HG03108 (cell line): ENCODE measurements at regions not wholly inside any gene's neighbourhood (a gene's known extent, or its start where the extent isn't known, plus 50 kb on each side); places are given as distances from the start of the nearest gene placed in this dataset.

Experiments
- ATAC-seq: cut with Tn5 transposase; IDR thresholded peaks from one replicate; pipeline ENCODE4 v1.9.1; 2021; ENCODE audit warnings: moderate library complexity; ENCODE audit not compliant: unreplicated experiment

GRCh38 chr13:71090990-71091389 lies 776.0 kb downstream of the DACH1 start:
- no peak for ATAC-seq

GRCh38 chr13:71089056-71089455 lies 777.9 kb downstream of the DACH1 start:
- no peak for ATAC-seq

DNA sequence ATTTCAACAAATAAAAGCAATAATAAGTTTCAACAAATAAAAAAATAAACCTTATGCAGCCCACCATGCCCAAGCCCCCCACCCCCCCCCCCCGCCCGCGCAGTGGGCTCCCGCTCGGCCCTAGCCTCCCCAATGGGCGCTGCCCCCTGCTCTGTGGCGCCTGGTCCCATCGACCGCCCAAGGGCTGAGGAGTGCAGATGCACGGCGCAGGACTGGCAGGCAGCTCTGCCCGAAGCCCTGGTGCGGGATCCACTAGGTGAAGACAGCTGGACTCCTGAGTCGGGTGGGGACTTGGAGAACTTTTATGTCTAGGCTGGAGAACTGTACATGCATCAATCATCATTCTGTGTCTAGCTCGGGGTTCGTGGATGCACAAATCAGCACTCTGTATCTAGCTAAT lies 779.6 kb downstream of the DACH1 start:
- ATAC-seq: no peak

DNA sequence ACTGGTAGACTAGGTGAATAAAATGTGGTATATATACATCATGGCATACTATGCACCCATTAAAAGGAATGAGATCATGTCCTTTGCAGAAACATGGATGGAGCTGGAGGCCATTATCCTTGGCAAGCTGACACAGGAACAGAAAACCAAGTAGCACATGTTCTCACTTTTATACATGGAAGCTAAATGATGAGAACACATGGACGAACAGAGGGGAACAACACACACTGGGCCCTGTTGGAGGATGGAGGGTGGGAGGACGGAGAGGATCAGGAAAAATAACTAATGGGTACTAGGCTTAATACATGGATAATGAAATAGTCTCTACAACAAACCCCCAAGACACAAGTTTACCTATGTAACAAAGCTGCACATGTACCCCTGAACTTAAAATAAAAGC lies 780.0 kb downstream of the DACH1 start:
- no peak for ATAC-seq

GRCh38 chr13:71082631-71083030 lies 784.4 kb downstream of the DACH1 start:
- ATAC-seq: no peak

GRCh38 chr13:71079638-71080037 lies 787.4 kb downstream of the DACH1 start:
- no peak for ATAC-seq

- ATAC-seq: no peak
These were observed 799.0 kb downstream of the DACH1 start for GRCh38 chr13:71068041-71068440.

GRCh38 chr13:71067165-71067815 lies 799.7 kb downstream of the DACH1 start:
- ATAC-seq: no peak

DNA sequence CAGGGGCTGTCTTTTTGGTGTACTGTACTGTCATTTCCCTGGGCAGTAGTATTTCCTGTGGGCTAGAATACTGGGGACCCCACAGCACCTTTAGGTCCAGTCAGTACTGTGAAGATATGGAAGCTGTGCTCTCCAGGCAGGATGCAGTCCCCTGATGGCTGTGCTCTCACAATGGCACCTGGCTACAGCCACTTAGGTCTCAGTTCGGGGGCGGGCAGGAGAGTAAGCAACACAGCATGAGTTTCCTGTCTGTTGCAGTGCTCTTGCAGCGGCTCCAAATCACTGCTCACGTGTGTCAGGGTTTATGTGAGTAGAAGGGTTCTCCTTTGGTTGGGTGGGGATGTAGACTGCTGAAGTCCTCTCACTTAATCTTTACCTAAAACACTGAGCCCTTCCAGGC lies 810.4 kb downstream of the DACH1 start:
- ATAC-seq: no peak

GRCh38 chr13:71055644-71056043 lies 811.4 kb downstream of the DACH1 start:
- ATAC-seq: no peak

GRCh38 chr13:71055047-71055446 lies 812.0 kb downstream of the DACH1 start:
- ATAC-seq: no peak

DNA sequence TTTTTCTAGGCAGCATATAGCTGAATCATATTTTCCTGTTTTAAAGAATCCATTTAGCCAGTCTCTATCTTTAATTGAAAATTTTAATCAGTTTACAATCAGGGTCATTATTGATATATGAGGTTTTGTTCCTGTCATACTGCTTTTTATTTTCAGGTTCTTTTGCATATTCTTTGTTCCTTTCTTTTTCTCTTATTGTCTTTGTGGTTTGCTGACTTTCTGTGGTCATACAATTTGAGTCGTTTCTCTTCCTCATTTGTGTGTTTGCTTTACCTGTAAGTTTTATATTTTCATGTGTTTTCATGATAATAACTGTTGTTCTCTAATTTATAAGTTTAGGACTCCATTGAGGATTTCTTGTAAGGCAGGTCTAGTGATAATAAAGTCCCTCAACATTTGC lies 812.6 kb downstream of the DACH1 start:
- no peak for ATAC-seq

DNA sequence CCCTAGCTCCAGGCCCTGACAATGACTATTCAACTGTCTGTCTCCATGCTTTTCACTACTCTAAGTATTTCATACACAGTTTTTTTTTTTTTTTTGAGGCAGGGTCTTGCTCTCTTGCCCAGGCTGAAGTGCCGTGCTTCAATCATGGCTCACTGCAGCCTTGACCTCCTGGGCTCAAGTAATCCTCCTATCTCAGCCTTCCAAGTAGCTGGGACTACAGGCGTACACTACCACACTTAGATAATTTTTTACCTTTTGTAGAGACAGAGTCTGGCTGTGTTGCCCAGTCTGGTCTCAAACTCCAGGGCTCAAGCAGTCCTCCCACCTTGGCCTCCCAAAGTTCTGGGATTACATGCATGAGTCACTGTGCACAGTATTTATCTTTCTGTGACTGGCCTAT lies 815.4 kb downstream of the DACH1 start:
- ATAC-seq: no peak

DNA sequence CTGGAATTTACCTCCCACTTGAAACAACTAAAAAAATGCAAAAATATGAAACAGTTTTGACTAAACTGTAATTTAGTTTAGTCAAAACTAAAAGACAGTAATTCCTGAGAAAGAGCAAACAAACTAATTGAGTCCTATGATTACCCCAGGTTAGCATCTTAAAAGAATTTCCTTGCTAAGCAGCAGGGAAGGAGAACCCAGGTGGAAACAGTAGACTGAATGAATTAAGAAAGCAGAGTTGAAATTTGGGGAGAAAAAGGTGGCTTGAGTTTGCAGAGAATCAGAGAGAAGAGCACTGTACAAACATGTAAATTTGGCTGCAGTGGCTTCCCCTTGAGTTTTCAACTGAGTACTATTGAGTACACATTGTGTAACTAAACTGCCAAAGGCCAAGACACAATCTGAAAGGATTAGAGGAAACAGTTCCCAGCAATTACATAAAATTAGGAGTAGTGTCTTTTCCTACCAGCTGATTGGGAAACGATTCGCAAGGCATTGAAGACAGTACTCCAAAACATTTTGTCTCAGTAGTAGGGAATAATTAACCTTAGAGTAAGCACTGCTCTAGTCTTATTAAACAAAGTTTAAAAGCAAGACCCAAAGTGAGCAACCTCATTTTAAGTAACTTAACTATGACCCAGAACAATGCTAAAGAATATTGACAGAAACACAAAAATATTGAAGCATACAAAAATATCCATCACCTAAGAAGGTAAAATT lies 820.5 kb downstream of the DACH1 start:
- ATAC-seq: no peak

DNA sequence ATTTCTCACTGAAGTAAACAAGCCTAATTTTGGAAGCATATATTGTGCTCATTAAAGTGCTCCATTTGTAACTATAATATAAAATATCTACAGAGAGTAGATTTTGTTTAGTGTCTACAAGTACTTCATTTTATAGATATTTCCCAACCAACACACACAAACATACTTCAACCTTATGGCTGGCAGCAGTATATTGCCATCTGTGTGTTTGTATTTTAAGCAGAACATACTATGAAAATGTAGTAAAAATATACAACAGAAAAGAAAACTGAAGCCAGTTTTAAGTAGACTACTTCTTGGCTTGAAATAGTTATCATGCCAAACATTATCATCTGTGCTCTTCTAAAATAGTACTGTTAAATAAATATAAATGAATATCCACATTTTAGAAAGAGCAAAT lies 821.9 kb downstream of the DACH1 start:
- no peak for ATAC-seq

- ATAC-seq: no peak
These were observed 827.6 kb downstream of the DACH1 start for GRCh38 chr13:71039440-71039839.

- no peak for ATAC-seq
These were observed 833.0 kb downstream of the DACH1 start for GRCh38 chr13:71034018-71034417.

DNA sequence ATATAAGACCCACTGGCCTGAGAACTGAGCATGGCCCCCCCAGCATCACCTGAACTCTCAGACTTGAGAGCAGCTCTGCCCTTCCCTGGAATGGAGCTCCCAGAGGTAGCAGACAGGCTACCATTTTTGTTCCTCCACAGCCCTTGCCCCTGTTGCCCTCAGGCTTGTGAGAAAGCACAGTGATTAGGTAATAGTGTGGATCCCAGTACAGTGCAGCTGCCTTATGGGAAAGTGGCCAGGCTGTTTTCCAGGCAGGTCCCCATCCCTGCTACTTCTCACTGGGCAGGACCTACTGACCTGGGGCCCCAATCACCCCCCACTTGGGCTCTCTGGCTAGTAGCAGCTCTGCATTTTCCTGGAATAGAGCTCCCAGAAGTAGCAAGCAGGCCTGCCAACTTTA lies 834.0 kb downstream of the DACH1 start:
- no peak for ATAC-seq

DNA sequence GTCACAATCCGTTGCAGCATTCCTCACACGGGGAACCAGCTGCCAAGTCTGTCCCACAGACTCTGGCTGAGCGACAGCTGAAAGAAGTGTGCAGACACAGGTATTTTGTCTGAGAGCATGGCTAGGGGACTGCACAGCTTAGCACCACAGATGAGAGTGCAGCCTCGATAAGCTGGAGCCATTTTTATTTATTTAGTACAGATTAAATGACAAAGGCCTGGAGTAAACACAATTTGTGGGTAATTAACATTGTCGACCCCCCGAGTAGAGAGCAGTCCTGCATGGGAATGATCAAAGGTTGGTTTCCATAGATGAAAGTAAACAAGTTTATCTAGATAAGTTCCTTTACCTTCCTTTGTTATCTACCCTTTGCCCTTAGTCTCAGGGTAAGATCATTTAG lies 836.2 kb downstream of the DACH1 start:
- ATAC-seq: no peak

DNA sequence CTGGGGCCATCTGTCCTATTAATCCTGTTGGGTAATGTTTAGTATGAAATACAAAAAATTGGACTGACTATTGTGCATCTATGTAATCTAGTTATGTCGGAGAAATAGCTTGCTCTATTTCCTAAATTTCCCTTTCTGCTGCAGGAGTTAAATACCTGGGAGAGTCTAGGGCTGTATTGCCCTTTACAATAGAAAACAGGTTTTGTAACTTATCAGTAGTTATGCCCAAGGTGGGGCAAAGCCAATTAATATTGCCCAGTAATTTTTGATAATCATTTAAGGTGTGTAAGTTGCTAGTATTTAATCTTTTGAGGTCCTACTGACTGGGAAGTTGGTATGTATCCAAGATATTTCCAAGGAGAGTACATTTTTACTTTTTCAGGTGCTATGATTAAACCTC lies 838.1 kb downstream of the DACH1 start:
- no peak for ATAC-seq

DNA sequence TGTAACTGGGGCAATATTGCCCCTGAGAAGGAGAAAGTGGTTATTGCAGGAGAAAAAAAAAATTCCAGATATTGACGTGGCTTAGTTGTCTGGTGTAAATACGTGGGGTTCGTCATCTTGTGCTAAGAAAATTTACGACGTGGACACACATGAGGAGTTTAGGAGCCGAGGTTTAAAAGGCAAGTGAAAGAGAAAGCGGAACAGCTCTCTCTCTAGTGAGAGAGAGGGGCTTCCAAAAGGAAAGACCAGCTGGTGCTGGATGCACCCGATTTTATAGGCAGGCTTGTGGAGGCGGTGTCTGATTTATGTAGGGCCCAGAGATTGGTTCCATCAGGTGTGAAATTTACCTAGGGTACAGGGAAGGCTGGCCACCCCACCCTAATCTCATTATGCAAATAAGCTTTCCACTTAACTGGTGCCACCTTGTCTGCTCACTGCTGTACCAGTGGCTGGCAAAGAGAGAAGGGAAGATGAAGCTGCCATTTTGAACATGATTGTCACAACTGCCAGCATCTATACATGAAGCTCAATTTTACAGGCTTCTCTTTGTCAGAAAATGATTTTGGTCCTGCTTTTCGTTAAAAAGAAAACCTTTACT lies 845.1 kb downstream of the DACH1 start:
- no peak for ATAC-seq

- ATAC-seq: no peak
These were observed 848.0 kb downstream of the DACH1 start for GRCh38 chr13:71018995-71019394.
